CD14-positive monocyte (primary cell): ENCODE measurements at regions not wholly inside any gene's neighbourhood (a gene's known extent, or its start where the extent isn't known, plus 50 kb on each side); places are given as distances from the start of the nearest gene placed in this dataset.

Experiments
- DNase-seq, 3 donors: peaks; one replicate each; pipeline ENCODE4 v3.0.0-alpha.2; 2011 to 2022
- H2AFZ ChIP-seq: 2 replicates; pipeline ENCODE4 v1.6.0; 2012; ENCODE audit warnings: mild to moderate bottlenecking, low read depth, low read length, inconsistent platforms; ENCODE audit not compliant: insufficient read depth, poor library complexity, severe bottlenecking
- H3K27ac ChIP-seq, 2 donors: 1 replicate in 1 of 2; 2 replicates in 1 of 2; pipeline ENCODE4 v1.5.1; 2012 to 2013; ENCODE audit warnings: low read length in 2 of 2, control low read depth in 1 of 2, inconsistent platforms in 1 of 2, low read depth in 1 of 2, mild to moderate bottlenecking in 1 of 2
- H3K27me3 ChIP-seq, 2 donors: one replicate each; pipeline versions ENCODE4 v1.6.0 to v1.6.1; 2011 to 2013; ENCODE audit warnings: low read length in 2 of 2; ENCODE audit not compliant: control insufficient read depth in 2 of 2, insufficient read depth in 2 of 2
- H3K36me3 ChIP-seq, 2 donors: replicated peaks in 1 of 2; 1 replicate in 1 of 2; 2 replicates in 1 of 2; pipeline versions ENCODE4 v1.5.1 to v1.6.1; 2012 to 2013; ENCODE audit warnings: low read length in 2 of 2, control low read depth in 1 of 2, inconsistent platforms in 1 of 2, mild to moderate bottlenecking in 1 of 2; ENCODE audit not compliant: insufficient read depth in 2 of 2, control insufficient read depth in 1 of 2
- H3K4me1 ChIP-seq, 2 donors: 1 replicate in 1 of 2; 2 replicates in 1 of 2; pipeline versions ENCODE4 v1.5.1 to v1.6.1; 2012 to 2013; ENCODE audit warnings: low read length in 2 of 2, control low read depth in 1 of 2, inconsistent platforms in 1 of 2, mild to moderate bottlenecking in 1 of 2, moderate library complexity in 1 of 2; ENCODE audit not compliant: insufficient read depth in 2 of 2, control insufficient read depth in 1 of 2
- H3K4me2 ChIP-seq: replicated peaks from 2 replicates; pipeline ENCODE3; 2012; ENCODE audit warnings: low read length, moderate library complexity, mild to moderate bottlenecking; ENCODE audit not compliant: poor library complexity, severe bottlenecking; ENCODE audit errors: extremely low read depth
- H3K4me3 ChIP-seq, 3 experiments: fragments of 200-600 bp in 1 of 3; sonication (generic) in 1 of 3; replicated peaks in 1 of 3; 1 replicate in 2 of 3; 2 replicates in 1 of 3; pipeline ENCODE4 v1.5.1; 2011 to 2013; ENCODE audit warnings: low read length in 3 of 3, mild to moderate bottlenecking in 3 of 3, control low read depth in 2 of 3, low read depth in 2 of 3, inconsistent platforms in 1 of 3, moderate library complexity in 1 of 3
- H3K79me2 ChIP-seq: 2 replicates; pipeline ENCODE4 v1.6.0; 2012; ENCODE audit warnings: mild to moderate bottlenecking, control low read depth, inconsistent platforms, low read length, moderate library complexity; ENCODE audit not compliant: insufficient read depth
- H3K9ac ChIP-seq: 2 replicates; pipeline ENCODE4 v1.6.0; 2017; ENCODE audit warnings: low read length, mild to moderate bottlenecking; ENCODE audit not compliant: insufficient read depth, poor library complexity, severe bottlenecking
- H3K9me3 ChIP-seq, 2 donors: replicated peaks in 1 of 2; 1 replicate in 1 of 2; 2 replicates in 1 of 2; pipeline versions ENCODE4 v1.5.1 to v1.6.1; 2012 to 2013; ENCODE audit warnings: low read length in 2 of 2, control low read depth in 1 of 2; ENCODE audit not compliant: control insufficient read depth in 1 of 2, insufficient read depth in 1 of 2
- H4K20me1 ChIP-seq: 2 replicates; pipeline ENCODE4 v1.6.0; 2012; ENCODE audit warnings: mild to moderate bottlenecking, low read length, control low read depth, moderate library complexity; ENCODE audit not compliant: insufficient read depth
- H3K27ac Mint-ChIP-seq, 7 donors: one replicate each; pipeline ENCODE4 v1.8.0; 2020; ENCODE audit warnings: mild to moderate bottlenecking in 7 of 7, mixed read lengths in 7 of 7, moderate library complexity in 6 of 7, inconsistent platforms in 2 of 7
- H3K27me3 Mint-ChIP-seq, 3 donors: one replicate each; pipeline ENCODE4 v1.8.0; 2021 to 2022; ENCODE audit warnings: low read depth in 3 of 3, mild to moderate bottlenecking in 3 of 3, mixed read lengths in 3 of 3, moderate library complexity in 3 of 3, inconsistent platforms in 1 of 3
- H3K36me3 Mint-ChIP-seq, 2 donors: one replicate each; pipeline ENCODE4 v1.8.0; 2020; ENCODE audit warnings: mixed read lengths in 2 of 2, inconsistent platforms in 1 of 2, mild to moderate bottlenecking in 1 of 2
- H3K4me1 Mint-ChIP-seq: one replicate; pipeline ENCODE4 v1.8.0; 2020; ENCODE audit warnings: mild to moderate bottlenecking, mixed read lengths
- H3K4me3 Mint-ChIP-seq, 2 donors: one replicate each; pipeline ENCODE4 v1.8.0; 2020; ENCODE audit warnings: mild to moderate bottlenecking in 2 of 2, mixed read lengths in 2 of 2, moderate library complexity in 1 of 2
- H3K9me3 Mint-ChIP-seq, 7 donors: one replicate each; pipeline ENCODE4 v1.8.0; 2020 to 2022; ENCODE audit warnings: mixed read lengths in 7 of 7, mild to moderate bottlenecking in 6 of 7, moderate library complexity in 6 of 7, inconsistent platforms in 2 of 7
- WGBS: methylation state at CpG from one replicate; pipeline ENCODE4 v1.1.5; 2013; ENCODE audit warnings: missing lambda C conversion rate; ENCODE audit not compliant: insufficient coverage; 5-methylcytosine and 5-hydroxymethylcytosine counted together
- intact Hi-C, 2 donors: fragments of 100-400 bp; cut with micrococcal nuclease; formaldehyde crosslinking; loops; one replicate each; pipeline versions ENCODE4 v1.15.0 to v1.15.1; 2023
- TF ChIP-seq, protein P1 (sequence below): fragments of 200-600 bp; IDR thresholded peaks from one replicate; pipeline ENCODE4 v1.8.0; 2022; ENCODE audit warnings: antibody characterized with exemption, mild to moderate bottlenecking

DNA sequence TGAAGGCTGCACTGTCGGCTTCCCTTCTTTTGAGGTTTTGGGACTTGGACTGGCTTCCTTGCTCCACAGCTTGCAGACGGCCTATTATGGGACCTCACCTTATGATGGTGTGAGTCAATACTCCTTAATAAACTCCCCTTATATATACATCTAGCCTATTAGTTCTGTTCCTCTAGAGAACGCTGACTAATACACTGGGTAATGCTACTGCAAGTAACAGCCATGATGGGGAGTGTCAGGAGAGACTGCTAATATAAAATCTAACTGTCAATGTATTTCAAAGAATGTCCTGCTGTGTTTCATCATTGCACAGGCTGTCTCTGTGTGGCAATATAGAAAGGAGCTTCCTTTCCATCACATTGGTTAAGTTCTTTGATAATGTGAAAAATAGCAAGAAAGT is 57.7 kb upstream of the UST start:
- no peaks in the 10 kb centered on the region for H4K20me1 ChIP-seq
- H3K27ac Mint-ChIP-seq = no peak overlapping the region
- H3K27me3 ChIP-seq = no peaks in the 10 kb centered on the region
- H3K9me3 Mint-ChIP-seq = peaks cover 0 to 7% (median 0%) of the 10 kb centered on the region in 7 donors
- 100% methylated on average over 1 of the region's 3 CpGs for WGBS
- no peaks in the 10 kb centered on the region for H3K9me3 ChIP-seq
- no peak overlapping the region for H3K9ac ChIP-seq
- H3K4me3 Mint-ChIP-seq = no peak overlapping the region
- no peaks in the 10 kb centered on the region for H3K36me3 Mint-ChIP-seq
- no peak overlapping the region for H2AFZ ChIP-seq
- H3K4me1 ChIP-seq = peaks cover 12 to 16% of the 10 kb centered on the region in 2 donors
- H3K36me3 ChIP-seq = no peaks in the 10 kb centered on the region
- TF ChIP-seq, protein P1, sequence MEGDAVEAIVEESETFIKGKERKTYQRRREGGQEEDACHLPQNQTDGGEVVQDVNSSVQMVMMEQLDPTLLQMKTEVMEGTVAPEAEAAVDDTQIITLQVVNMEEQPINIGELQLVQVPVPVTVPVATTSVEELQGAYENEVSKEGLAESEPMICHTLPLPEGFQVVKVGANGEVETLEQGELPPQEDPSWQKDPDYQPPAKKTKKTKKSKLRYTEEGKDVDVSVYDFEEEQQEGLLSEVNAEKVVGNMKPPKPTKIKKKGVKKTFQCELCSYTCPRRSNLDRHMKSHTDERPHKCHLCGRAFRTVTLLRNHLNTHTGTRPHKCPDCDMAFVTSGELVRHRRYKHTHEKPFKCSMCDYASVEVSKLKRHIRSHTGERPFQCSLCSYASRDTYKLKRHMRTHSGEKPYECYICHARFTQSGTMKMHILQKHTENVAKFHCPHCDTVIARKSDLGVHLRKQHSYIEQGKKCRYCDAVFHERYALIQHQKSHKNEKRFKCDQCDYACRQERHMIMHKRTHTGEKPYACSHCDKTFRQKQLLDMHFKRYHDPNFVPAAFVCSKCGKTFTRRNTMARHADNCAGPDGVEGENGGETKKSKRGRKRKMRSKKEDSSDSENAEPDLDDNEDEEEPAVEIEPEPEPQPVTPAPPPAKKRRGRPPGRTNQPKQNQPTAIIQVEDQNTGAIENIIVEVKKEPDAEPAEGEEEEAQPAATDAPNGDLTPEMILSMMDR = no peak
- intact Hi-C loops = loop anchor here (5.0 to 10.0 kb wide), 2 partner anchors 42 to 54 kb away; no protein-coding TSS in a partner anchor
- H3K27me3 Mint-ChIP-seq = peaks cover 0 to 5% (median 0%) of the 10 kb centered on the region in 3 donors
- no peaks in the 10 kb centered on the region for H3K79me2 ChIP-seq
- no peak overlapping the region for H3K4me2 ChIP-seq
- peaks cover 18% of the 10 kb centered on the region for H3K4me1 Mint-ChIP-seq
- no peak overlapping the region for H3K27ac ChIP-seq
- H3K4me3 ChIP-seq = no peak overlapping the region
- no peak for DNase-seq

GRCh38 chr6:148693882-148694484 is 52.8 kb upstream of the UST start:
- Histone ChIP-seq H3K4me2 (peak overlapping the region; percentile 16), H3K27ac (peak overlapping the region; percentile 18 to 79)

More at GRCh38 chr6:148693882-148694484, 52.8 kb upstream of the UST start:
- peaks cover 0 to 4% (median 0%) of the 10 kb centered on the region in 3 donors for H3K27me3 Mint-ChIP-seq
- WGBS = 50% methylated on average over 2 of the region's 3 CpGs
- H3K9ac ChIP-seq = no peak overlapping the region
- H3K4me1 Mint-ChIP-seq = peaks cover 20% of the 10 kb centered on the region
- no peak overlapping the region for H2AFZ ChIP-seq
- no peaks in the 10 kb centered on the region for H3K36me3 ChIP-seq
- intact Hi-C loops = no loop called here
- H3K9me3 ChIP-seq = no peaks in the 10 kb centered on the region
- no peak overlapping the region for H3K4me3 Mint-ChIP-seq
- TF ChIP-seq, protein P1 = no peak
- no peaks in the 10 kb centered on the region for H4K20me1 ChIP-seq
- peaks cover 18 to 19% of the 10 kb centered on the region in 2 donors for H3K4me1 ChIP-seq
- peak overlapping the region in 1 of 3 experiments; percentile 3 for H3K4me3 ChIP-seq
- H3K27me3 ChIP-seq = no peaks in the 10 kb centered on the region
- no peaks in the 10 kb centered on the region for H3K79me2 ChIP-seq
- H3K36me3 Mint-ChIP-seq = peaks cover 0 to 3% of the 10 kb centered on the region in 2 donors
- peak; percentile 36 to 60 (median 48) for DNase-seq
- peaks cover 0 to 17% (median 4%) of the 10 kb centered on the region in 7 donors for H3K9me3 Mint-ChIP-seq
- peak overlapping the region; percentile 67 to 89 (median 76) for H3K27ac Mint-ChIP-seq
